BLaER1 (cell line): ENCODE measurements at regions not wholly inside any gene's neighbourhood (a gene's known extent, or its start where the extent isn't known, plus 50 kb on each side); places are given as distances from the start of the nearest gene placed in this dataset.

Experiments used
- H3K27ac ChIP-seq: shearing (Covaris generic); formaldehyde crosslinking; 2 replicates; pipeline ENCODE4 v1.8.1; 2022
- H3K27me3 ChIP-seq: shearing (Covaris generic); formaldehyde crosslinking; 2 replicates; pipeline ENCODE4 v1.8.1; 2022
- H3K36me3 ChIP-seq: shearing (Covaris generic); formaldehyde crosslinking; 2 replicates; pipeline ENCODE4 v1.8.1; 2022
- H3K4me1 ChIP-seq: shearing (Covaris generic); formaldehyde crosslinking; 2 replicates; pipeline ENCODE4 v1.8.1; 2022
- H3K4me2 ChIP-seq: shearing (Covaris generic); formaldehyde crosslinking; 2 replicates; pipeline ENCODE4 v1.8.1; 2022
- H3K4me3 ChIP-seq: shearing (Covaris generic); formaldehyde crosslinking; 2 replicates; pipeline ENCODE4 v1.8.1; 2022
- H3K9ac ChIP-seq: shearing (Covaris generic); formaldehyde crosslinking; 2 replicates; pipeline ENCODE4 v1.8.1; 2022
- H3K9me3 ChIP-seq: shearing (Covaris generic); formaldehyde crosslinking; 2 replicates; pipeline ENCODE4 v1.8.1; 2022
- H4K20me1 ChIP-seq: shearing (Covaris generic); formaldehyde crosslinking; 2 replicates; pipeline ENCODE4 v1.8.1; 2022
- Cebpa-rat ChIP-seq: shearing (Covaris generic); IDR thresholded peaks from 2 replicates; pipeline ENCODE4 v1.8.1; 2022

GRCh38 chr14:38874721-38875120 lies 228.3 kb downstream of the SEC23A start:
- no peak for TF ChIP-seq Cebpa-rat
- Histone ChIP-seq H3K4me1 (no peaks in the 10 kb centered on the region), H3K27me3 (no peaks in the 10 kb centered on the region), H3K4me3 (no peak overlapping the region), H3K36me3 (no peaks in the 10 kb centered on the region), H3K4me2 (no peak overlapping the region), H3K9ac (no peak overlapping the region), H4K20me1 (no peaks in the 10 kb centered on the region), H3K9me3 (no peaks in the 10 kb centered on the region), H3K27ac (no peak overlapping the region)

GRCh38 chr14:38873941-38874612 lies 229.0 kb downstream of the SEC23A start:
- no peaks in the 10 kb centered on the region for H3K27me3 ChIP-seq
- no peak overlapping the region for H3K4me3 ChIP-seq
- no peak overlapping the region for H3K4me2 ChIP-seq
- no peaks in the 10 kb centered on the region for H3K9me3 ChIP-seq
- no peak overlapping the region for H3K9ac ChIP-seq
- TF ChIP-seq Cebpa-rat = no peak
- H3K4me1 ChIP-seq = no peaks in the 10 kb centered on the region
- H3K27ac ChIP-seq = no peak overlapping the region
- H3K36me3 ChIP-seq = no peaks in the 10 kb centered on the region
- H4K20me1 ChIP-seq = no peaks in the 10 kb centered on the region

DNA sequence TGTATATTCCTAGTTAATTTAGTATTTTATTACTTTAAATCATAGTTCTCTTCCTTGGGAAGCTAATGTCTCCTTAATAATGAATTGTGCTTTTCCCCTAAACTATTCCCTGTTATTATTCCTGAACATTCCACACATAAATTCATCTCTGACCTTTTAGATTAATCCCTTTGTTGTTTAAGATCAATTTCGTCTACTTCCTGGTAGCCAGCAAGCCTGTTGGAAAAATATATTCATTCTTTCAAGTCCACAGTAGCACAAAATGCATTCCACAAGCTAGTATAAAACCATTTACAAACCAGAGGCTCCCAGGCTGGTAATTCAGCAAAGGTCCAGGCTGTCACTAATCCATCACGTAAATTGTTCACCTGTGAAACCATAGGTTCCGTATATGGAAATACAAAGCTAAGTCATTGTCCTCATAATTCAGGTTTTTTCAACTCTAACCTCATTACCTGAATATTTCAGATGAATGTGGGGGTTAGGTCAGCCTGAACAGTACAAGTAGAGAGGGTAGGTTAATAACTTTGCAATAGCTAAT lies 232.7 kb downstream of the SEC23A start:
- no peak overlapping the region for H3K4me3 ChIP-seq
- peaks cover 2% of the 10 kb centered on the region; the same call in 1 of the 2 replicates for H3K9me3 ChIP-seq
- no peaks in the 10 kb centered on the region for H3K4me1 ChIP-seq
- no peak overlapping the region for H3K4me2 ChIP-seq
- H3K9ac ChIP-seq = no peak overlapping the region
- H3K36me3 ChIP-seq = no peaks in the 10 kb centered on the region
- H4K20me1 ChIP-seq = no peaks in the 10 kb centered on the region
- H3K27ac ChIP-seq = no peak overlapping the region
- no peaks in the 10 kb centered on the region for H3K27me3 ChIP-seq
- TF ChIP-seq Cebpa-rat = no peak

GRCh38 chr14:38868399-38869290 lies 234.4 kb downstream of the SEC23A start:
- peaks cover 17% of the 10 kb centered on the region for H3K9me3 ChIP-seq
- H3K4me2 ChIP-seq = no peak overlapping the region
- no peak overlapping the region for H3K27ac ChIP-seq
- H3K4me1 ChIP-seq = no peaks in the 10 kb centered on the region
- H4K20me1 ChIP-seq = no peaks in the 10 kb centered on the region
- no peak overlapping the region for H3K4me3 ChIP-seq
- no peak overlapping the region for H3K9ac ChIP-seq
- no peaks in the 10 kb centered on the region for H3K36me3 ChIP-seq
- H3K27me3 ChIP-seq = no peaks in the 10 kb centered on the region
- no peak for TF ChIP-seq Cebpa-rat

DNA sequence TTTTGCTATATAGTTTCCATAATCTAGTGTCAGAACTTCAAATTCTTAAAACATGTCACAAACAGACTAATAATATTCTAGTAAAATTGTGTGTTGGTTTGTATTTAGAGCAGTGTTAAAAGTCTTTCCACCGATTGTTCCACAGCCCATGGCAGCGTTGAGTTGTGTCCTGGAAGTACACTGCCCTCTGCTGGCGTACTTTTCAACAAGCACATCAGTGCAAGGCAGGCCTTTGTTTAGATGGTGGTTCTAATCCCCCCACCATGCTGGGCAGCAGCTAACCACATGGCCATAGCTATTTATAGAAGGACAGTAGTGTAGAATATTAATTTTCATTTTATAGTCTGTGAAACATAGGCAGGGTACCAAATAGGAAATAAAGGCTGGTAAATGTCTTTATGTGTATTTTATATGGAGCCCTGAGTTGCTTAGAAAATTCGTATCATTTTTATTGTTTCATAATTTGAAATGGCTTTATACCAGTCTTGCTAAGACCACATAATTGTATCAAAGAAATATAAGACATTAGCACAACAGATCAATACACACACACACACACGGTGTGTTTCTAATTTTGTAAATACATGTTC lies 235.4 kb downstream of the SEC23A start:
- H3K9me3 ChIP-seq = peaks cover 27% of the 10 kb centered on the region
- H3K36me3 ChIP-seq = no peaks in the 10 kb centered on the region
- no peaks in the 10 kb centered on the region for H3K4me1 ChIP-seq
- H3K9ac ChIP-seq = no peak overlapping the region
- H3K4me3 ChIP-seq = no peak overlapping the region
- H3K27ac ChIP-seq = no peak overlapping the region
- no peaks in the 10 kb centered on the region for H3K27me3 ChIP-seq
- no peak for TF ChIP-seq Cebpa-rat
- H3K4me2 ChIP-seq = no peak overlapping the region
- no peaks in the 10 kb centered on the region for H4K20me1 ChIP-seq

DNA sequence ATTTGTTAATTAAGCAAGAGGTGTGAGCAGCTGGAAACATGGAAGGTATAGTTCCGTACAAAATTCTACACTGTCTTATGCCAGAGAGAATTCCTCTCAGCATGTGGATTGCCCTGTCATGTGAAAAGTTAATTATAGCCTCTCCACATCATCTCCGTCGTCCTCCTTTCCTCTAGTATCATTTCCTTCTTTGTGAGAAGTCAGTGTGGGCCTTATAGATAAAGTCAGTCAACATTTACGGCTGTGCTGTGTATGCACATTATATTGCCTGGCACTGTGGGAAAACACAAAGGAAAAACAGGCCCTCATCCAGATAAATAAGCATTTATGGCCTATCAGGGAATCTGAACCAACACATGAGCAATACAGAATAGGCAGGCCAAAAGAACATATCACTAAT lies 236.6 kb downstream of the SEC23A start:
- no peak overlapping the region for H3K4me3 ChIP-seq
- H3K27ac ChIP-seq = no peak overlapping the region
- no peak for TF ChIP-seq Cebpa-rat
- H3K4me2 ChIP-seq = no peak overlapping the region
- H3K9me3 ChIP-seq = peaks cover 28% of the 10 kb centered on the region
- no peaks in the 10 kb centered on the region for H3K27me3 ChIP-seq
- H3K4me1 ChIP-seq = no peaks in the 10 kb centered on the region
- no peaks in the 10 kb centered on the region for H3K36me3 ChIP-seq
- H4K20me1 ChIP-seq = no peaks in the 10 kb centered on the region
- H3K9ac ChIP-seq = no peak overlapping the region

GRCh38 chr14:38862366-38862765 lies 240.7 kb downstream of the SEC23A start:
- Histone ChIP-seq H3K4me2 (no peak overlapping the region), H3K36me3 (no peaks in the 10 kb centered on the region), H3K9me3 (peaks cover 28% of the 10 kb centered on the region), H3K9ac (no peak overlapping the region), H3K27ac (no peak overlapping the region), H3K4me3 (no peak overlapping the region), H3K4me1 (no peaks in the 10 kb centered on the region), H3K27me3 (no peaks in the 10 kb centered on the region), H4K20me1 (no peaks in the 10 kb centered on the region)
- no peak for TF ChIP-seq Cebpa-rat

GRCh38 chr14:38860530-38860929 lies 242.5 kb downstream of the SEC23A start:
- no peak overlapping the region for H3K4me2 ChIP-seq
- H3K4me3 ChIP-seq = no peak overlapping the region
- H3K4me1 ChIP-seq = no peaks in the 10 kb centered on the region
- no peak overlapping the region for H3K27ac ChIP-seq
- H3K9ac ChIP-seq = no peak overlapping the region
- peaks cover 32% of the 10 kb centered on the region for H3K9me3 ChIP-seq
- TF ChIP-seq Cebpa-rat = no peak
- H3K36me3 ChIP-seq = no peaks in the 10 kb centered on the region
- no peaks in the 10 kb centered on the region for H4K20me1 ChIP-seq
- H3K27me3 ChIP-seq = no peaks in the 10 kb centered on the region

DNA sequence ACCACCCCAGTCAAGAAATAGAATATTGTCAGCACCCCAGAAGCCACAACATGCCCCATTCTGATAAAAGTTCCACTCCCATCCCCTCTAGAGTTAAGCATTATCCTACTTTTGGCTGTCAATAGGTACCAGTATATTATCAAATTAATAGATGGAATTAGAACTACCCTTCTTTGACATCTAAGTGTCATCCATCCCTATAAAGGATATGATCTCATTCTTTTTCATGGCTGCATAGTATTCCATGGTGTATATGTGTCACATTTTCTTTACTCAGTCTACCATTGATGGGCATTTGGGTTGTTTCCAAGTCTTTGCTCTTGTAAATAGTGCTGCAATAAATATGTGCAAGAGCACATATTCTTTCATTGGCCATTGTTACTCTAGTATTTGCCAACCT lies 246.2 kb downstream of the SEC23A start:
- Histone ChIP-seq H3K36me3 (no peaks in the 10 kb centered on the region), H3K27ac (no peak overlapping the region), H3K4me1 (no peaks in the 10 kb centered on the region), H3K9ac (no peak overlapping the region), H3K27me3 (no peaks in the 10 kb centered on the region), H3K4me2 (no peak overlapping the region), H3K9me3 (peaks cover 19% of the 10 kb centered on the region), H3K4me3 (no peak overlapping the region), H4K20me1 (no peaks in the 10 kb centered on the region)
- no peak for TF ChIP-seq Cebpa-rat

DNA sequence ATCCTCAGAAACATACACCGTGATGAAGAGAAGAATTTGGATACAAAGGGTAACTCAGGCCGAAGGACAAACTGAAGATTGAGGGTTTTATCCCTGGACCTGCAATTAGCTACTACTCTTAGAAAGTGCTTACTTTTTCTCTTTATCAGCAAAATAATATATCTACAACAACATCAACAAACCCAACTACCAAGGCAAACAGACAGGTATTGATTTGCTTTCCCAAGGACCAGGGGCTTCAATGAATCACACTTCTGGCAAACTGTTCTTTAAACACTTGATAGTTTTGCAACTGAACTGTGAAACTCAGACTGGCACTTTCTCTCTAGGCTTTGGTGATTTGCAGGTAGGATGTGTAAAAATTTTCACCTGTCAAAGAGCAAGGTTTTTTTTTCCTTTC lies 247.5 kb downstream of the SEC23A start:
- H3K36me3 ChIP-seq = no peaks in the 10 kb centered on the region
- no peaks in the 10 kb centered on the region for H4K20me1 ChIP-seq
- no peak overlapping the region for H3K4me2 ChIP-seq
- H3K27me3 ChIP-seq = no peaks in the 10 kb centered on the region
- TF ChIP-seq Cebpa-rat = no peak
- no peak overlapping the region for H3K4me3 ChIP-seq
- peaks cover 19% of the 10 kb centered on the region for H3K9me3 ChIP-seq
- no peak overlapping the region for H3K27ac ChIP-seq
- no peak overlapping the region for H3K9ac ChIP-seq
- H3K4me1 ChIP-seq = no peaks in the 10 kb centered on the region
